Fibroblast of lung (primary cell): ENCODE measurements at regions not wholly inside any gene's neighbourhood (a gene's known extent, or its start where the extent isn't known, plus 50 kb on each side); places are given as distances from the start of the nearest gene placed in this dataset.
A peak's percentile ranks its signal among the peaks of the same experiment; 100 is the strongest.

ENCODE experiments used
- DNase-seq, 2 donors: peaks; one replicate each; pipeline versions ENCODE4 v3.0.0 to v3.0.0-alpha.2; 2010; ENCODE audit warnings: low read depth in 2 of 2
- H2AFZ ChIP-seq: 2 replicates; pipeline ENCODE4 v1.5.1; 2012; ENCODE audit warnings: low read length, control low read depth, inconsistent platforms
- H3K27ac ChIP-seq: 2 replicates; pipeline ENCODE4 v1.5.1; 2011; ENCODE audit warnings: low read length, control low read depth; ENCODE audit not compliant: insufficient read depth
- H3K27me3 ChIP-seq: 2 replicates; pipeline ENCODE4 v1.5.1; 2011; ENCODE audit warnings: mild to moderate bottlenecking, low read length; ENCODE audit not compliant: control insufficient read depth, insufficient read depth
- H3K36me3 ChIP-seq: 2 replicates; pipeline ENCODE4 v1.5.1; 2011; ENCODE audit warnings: low read length; ENCODE audit not compliant: control insufficient read depth, insufficient read depth
- H3K4me1 ChIP-seq: 2 replicates; pipeline ENCODE4 v1.5.1; 2011; ENCODE audit warnings: low read length; ENCODE audit not compliant: control insufficient read depth, insufficient read depth; ENCODE audit errors: extremely low read depth
- H3K4me2 ChIP-seq: 2 replicates; pipeline ENCODE4 v1.5.1; 2011; ENCODE audit warnings: low read length, control low read depth; ENCODE audit not compliant: insufficient read depth; ENCODE audit errors: extremely low read depth
- H3K4me3 ChIP-seq, 4 experiments: fragments of 200-600 bp in 1 of 4; sonication (generic) in 1 of 4; replicated peaks in 1 of 4; 2 replicates each; pipeline ENCODE4 v1.5.1; 2011 to 2016; ENCODE audit warnings: low read length in 4 of 4, low read depth in 3 of 4, mild to moderate bottlenecking in 3 of 4, control low read depth in 2 of 4, inconsistent platforms in 1 of 4, mixed read lengths in 1 of 4; ENCODE audit not compliant: insufficient read depth in 1 of 4; ENCODE audit errors: control extremely low read depth in 1 of 4
- H3K79me2 ChIP-seq: 2 replicates; pipeline ENCODE4 v1.5.1; 2012; ENCODE audit warnings: mild to moderate bottlenecking, low read length, inconsistent platforms; ENCODE audit not compliant: control insufficient read depth, insufficient read depth
- H3K9ac ChIP-seq: 2 replicates; pipeline ENCODE4 v1.5.1; 2011; ENCODE audit warnings: mild to moderate bottlenecking, low read length, control low read depth; ENCODE audit not compliant: insufficient read depth
- H3K9me3 ChIP-seq: 2 replicates; pipeline ENCODE4 v1.5.1; 2012; ENCODE audit warnings: low read depth, low read length; ENCODE audit not compliant: control insufficient read depth, insufficient read depth
- H4K20me1 ChIP-seq: 2 replicates; pipeline ENCODE4 v1.5.1; 2011; ENCODE audit warnings: low read length; ENCODE audit not compliant: control insufficient read depth, insufficient read depth; ENCODE audit errors: extremely low read depth
- CTCF ChIP-seq, 2 donors: IDR thresholded peaks in 1 of 2; conservative IDR thresholded peaks in 1 of 2; 1 replicate in 1 of 2; 2 replicates in 1 of 2; pipeline ENCODE4 v1.5.1; 2011 to 2012; ENCODE audit warnings: low read length in 2 of 2, control low read depth in 1 of 2, inconsistent platforms in 1 of 2, low read depth in 1 of 2, mild to moderate bottlenecking in 1 of 2
- EZH2 ChIP-seq: IDR thresholded peaks from 2 replicates; pipeline ENCODE4 v1.5.1; 2012; ENCODE audit warnings: low read length, control low read depth, mild to moderate bottlenecking; ENCODE audit errors: missing control alignments

GRCh38 chr17:71825687-71826086, 295.1 kb upstream of the SOX9 start:
- no peaks in the 10 kb centered on the region for H3K36me3 ChIP-seq
- H3K27me3 ChIP-seq = no peaks in the 10 kb centered on the region
- H3K27ac ChIP-seq = no peak overlapping the region
- no peak overlapping the region for H2AFZ ChIP-seq
- peak in 1 of 2 donors; percentile 32 for DNase-seq
- no peaks in the 10 kb centered on the region for H3K79me2 ChIP-seq
- no peak overlapping the region for H3K4me2 ChIP-seq
- no peak for TF ChIP-seq EZH2
- TF ChIP-seq CTCF (conservative IDR thresholded peaks at IDR 0.05 in 1 of 2, IDR thresholded peaks at IDR 0.05 in 1 of 2; ENCODE audit: low read depth in 1 of 2, low read length in 2 of 2) = no peak
- no peaks in the 10 kb centered on the region for H4K20me1 ChIP-seq
- H3K4me3 ChIP-seq = no peak overlapping the region
- no peaks in the 10 kb centered on the region for H3K9me3 ChIP-seq
- no peak overlapping the region for H3K9ac ChIP-seq
- H3K4me1 ChIP-seq = no peaks in the 10 kb centered on the region

GRCh38 chr17:71828182-71828596, 292.6 kb upstream of the SOX9 start:
- Histone ChIP-seq H3K4me2 (no peak overlapping the region), H3K36me3 (no peaks in the 10 kb centered on the region), H2AFZ (no peak overlapping the region)

GRCh38 chr17:71830866-71831265, 290.0 kb upstream of the SOX9 start:
- no peak for DNase-seq
- no peak overlapping the region for H2AFZ ChIP-seq
- no peak overlapping the region for H3K27ac ChIP-seq
- H3K4me1 ChIP-seq = no peaks in the 10 kb centered on the region
- no peaks in the 10 kb centered on the region for H3K79me2 ChIP-seq
- H3K9ac ChIP-seq = no peak overlapping the region
- no peak overlapping the region for H3K4me2 ChIP-seq
- TF ChIP-seq CTCF (conservative IDR thresholded peaks at IDR 0.05 in 1 of 2, IDR thresholded peaks at IDR 0.05 in 1 of 2; ENCODE audit: low read depth in 1 of 2, low read length in 2 of 2) (no peak), EZH2 (no peak)
- no peaks in the 10 kb centered on the region for H3K27me3 ChIP-seq
- H4K20me1 ChIP-seq = no peaks in the 10 kb centered on the region
- H3K9me3 ChIP-seq = no peaks in the 10 kb centered on the region
- no peak overlapping the region for H3K4me3 ChIP-seq
- H3K36me3 ChIP-seq = no peaks in the 10 kb centered on the region

More at GRCh38 chr17:71828182-71828596, 292.6 kb upstream of the SOX9 start:
- DNase-seq = peak in 1 of 2 donors; percentile 82
- Histone ChIP-seq H3K27me3 (no peaks in the 10 kb centered on the region), H3K9ac (no peak overlapping the region), H4K20me1 (no peaks in the 10 kb centered on the region), H3K4me3 (no peak overlapping the region), H3K4me1 (no peaks in the 10 kb centered on the region), H3K79me2 (no peaks in the 10 kb centered on the region), H3K27ac (no peak overlapping the region), H3K9me3 (no peaks in the 10 kb centered on the region)
- TF ChIP-seq EZH2 (no peak), CTCF (conservative IDR thresholded peaks at IDR 0.05 in 1 of 2, IDR thresholded peaks at IDR 0.05 in 1 of 2; ENCODE audit: low read depth in 1 of 2, low read length in 2 of 2) (no peak)
